MM.1S (cell line): ENCODE measurements at regions not wholly inside any gene's neighbourhood (a gene's known extent, or its start where the extent isn't known, plus 50 kb on each side); places are given as distances from the start of the nearest gene placed in this dataset.

Experiments used
- EZH2phosphoT487 ChIP-seq: fragments of 300-600 bp; sonication (generic); IDR thresholded peaks from 2 replicates; pipeline ENCODE4 v1.6.1; 2018; ENCODE audit warnings: antibody characterized with exemption, low read length
- TF ChIP-seq, protein P1 (sequence below): fragments of 300-600 bp; sonication (generic); IDR thresholded peaks from 2 replicates; pipeline ENCODE4 v1.5.1; 2016; ENCODE audit warnings: antibody characterized with exemption, low read length, mixed read lengths

DNA sequence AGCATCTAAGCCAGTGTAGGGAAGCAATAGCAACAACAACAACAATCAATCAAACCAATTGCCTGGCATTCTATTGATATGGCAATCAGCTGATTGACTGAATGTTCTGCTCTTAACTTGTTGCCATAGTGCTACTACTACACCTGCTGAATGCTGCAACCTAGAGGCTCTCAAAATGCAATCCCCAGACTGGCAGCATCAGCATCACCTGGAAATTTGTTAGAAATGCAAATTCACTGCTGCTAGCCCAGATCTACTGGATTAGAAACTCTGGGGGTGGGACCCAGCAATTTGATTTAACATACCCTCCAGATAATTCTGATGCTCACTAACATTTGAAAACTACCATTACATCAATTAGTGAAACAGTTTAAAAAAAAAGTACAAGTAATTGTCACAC is 363.6 kb downstream of the SNAPC1 start:
- TF ChIP-seq, protein P1, sequence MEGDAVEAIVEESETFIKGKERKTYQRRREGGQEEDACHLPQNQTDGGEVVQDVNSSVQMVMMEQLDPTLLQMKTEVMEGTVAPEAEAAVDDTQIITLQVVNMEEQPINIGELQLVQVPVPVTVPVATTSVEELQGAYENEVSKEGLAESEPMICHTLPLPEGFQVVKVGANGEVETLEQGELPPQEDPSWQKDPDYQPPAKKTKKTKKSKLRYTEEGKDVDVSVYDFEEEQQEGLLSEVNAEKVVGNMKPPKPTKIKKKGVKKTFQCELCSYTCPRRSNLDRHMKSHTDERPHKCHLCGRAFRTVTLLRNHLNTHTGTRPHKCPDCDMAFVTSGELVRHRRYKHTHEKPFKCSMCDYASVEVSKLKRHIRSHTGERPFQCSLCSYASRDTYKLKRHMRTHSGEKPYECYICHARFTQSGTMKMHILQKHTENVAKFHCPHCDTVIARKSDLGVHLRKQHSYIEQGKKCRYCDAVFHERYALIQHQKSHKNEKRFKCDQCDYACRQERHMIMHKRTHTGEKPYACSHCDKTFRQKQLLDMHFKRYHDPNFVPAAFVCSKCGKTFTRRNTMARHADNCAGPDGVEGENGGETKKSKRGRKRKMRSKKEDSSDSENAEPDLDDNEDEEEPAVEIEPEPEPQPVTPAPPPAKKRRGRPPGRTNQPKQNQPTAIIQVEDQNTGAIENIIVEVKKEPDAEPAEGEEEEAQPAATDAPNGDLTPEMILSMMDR: no peak
- no peak for TF ChIP-seq EZH2phosphoT487
